H1 (cell line): ENCODE measurements at regions not wholly inside any gene's neighbourhood (a gene's known extent, or its start where the extent isn't known, plus 50 kb on each side); places are given as distances from the start of the nearest gene placed in this dataset.

Source experiments
- CTCF ChIA-PET: fragments of 300-600 bp; sonication (Branson Sonifier 250); formaldehyde crosslinking; loops from one replicate; lab custom pipeline; 2021; ENCODE audit not compliant: partially characterized antibody; lab: Charles Lee
- POLR2A ChIA-PET: fragments of 300-600 bp; sonication (Branson Sonifier 250); formaldehyde crosslinking; loops from one replicate; lab custom pipeline; 2021; ENCODE audit warnings: inconsistent platforms; ENCODE audit not compliant: partially characterized antibody; lab: Charles Lee
- DNase-seq, 2 experiments: peaks; one replicate each; pipeline versions ENCODE4 v3.0.0 to v3.0.0-alpha.2; 2010 to 2022; ENCODE audit warnings: low spot score in 2 of 2, low read depth in 1 of 2, mixed read lengths in 1 of 2
- FAIRE-seq: peaks from 2 replicates; lab custom pipeline; 2011; peaks lifted over from hg19 to GRCh38; lab: Jason Lieb, UNC
- H2AFZ ChIP-seq: 2 replicates; pipeline ENCODE4 v1.8.1; 2012; ENCODE audit warnings: low read length, inconsistent platforms
- H2AK5ac ChIP-seq: 2 replicates; pipeline ENCODE4 v1.6.1; 2013; ENCODE audit warnings: low read depth, low read length
- H2BK120ac ChIP-seq: replicated peaks from 2 replicates; pipeline ENCODE3; 2013; ENCODE audit warnings: low read depth, low read length, inconsistent platforms
- H2BK12ac ChIP-seq: 2 replicates; pipeline ENCODE4 v1.6.1; 2013; ENCODE audit warnings: low read depth, low read length
- H2BK15ac ChIP-seq: 2 replicates; pipeline ENCODE4 v1.6.1; 2013; ENCODE audit warnings: low read length
- H2BK20ac ChIP-seq: 2 replicates; pipeline ENCODE4 v1.6.1; 2013; ENCODE audit warnings: low read length
- H2BK5ac ChIP-seq: 2 replicates; pipeline ENCODE4 v1.6.1; 2013; ENCODE audit warnings: low read depth, low read length
- H3K14ac ChIP-seq: 2 replicates; pipeline ENCODE4 v1.6.1; 2013; ENCODE audit warnings: inconsistent platforms; ENCODE audit not compliant: insufficient read length
- H3K18ac ChIP-seq: 2 replicates; pipeline ENCODE4 v1.6.1; 2013; ENCODE audit warnings: low read length; ENCODE audit errors: extremely low read depth
- H3K23ac ChIP-seq: 2 replicates; pipeline ENCODE4 v1.6.1; 2013; ENCODE audit warnings: inconsistent platforms; ENCODE audit not compliant: insufficient read length
- H3K23me2 ChIP-seq: 2 replicates; pipeline ENCODE4 v1.6.1; 2013; ENCODE audit warnings: low read depth, low read length
- H3K27ac ChIP-seq: 2 replicates; pipeline ENCODE4 v1.6.1; 2011; ENCODE audit warnings: low read depth, low read length, inconsistent platforms
- H3K27me3 ChIP-seq, 4 experiments: replicated peaks in 1 of 4; 1 replicate in 1 of 4; 2 replicates in 3 of 4; pipeline versions ENCODE4 v1.6.1 to v1.8.1; 2011 to 2013; ENCODE audit warnings: low read length in 3 of 4, mild to moderate bottlenecking in 3 of 4, inconsistent platforms in 2 of 4, mixed read lengths in 2 of 4, moderate library complexity in 1 of 4; ENCODE audit not compliant: control insufficient read depth in 3 of 4, insufficient read depth in 3 of 4; ENCODE audit errors: extremely low read depth in 1 of 4
- H3K36me3 ChIP-seq, 4 experiments: 2 replicates each; pipeline versions ENCODE4 v1.6.1 to v1.8.1; 2011 to 2013; ENCODE audit warnings: mild to moderate bottlenecking in 4 of 4, low read length in 3 of 4, moderate library complexity in 2 of 4, control low read depth in 1 of 4, inconsistent platforms in 1 of 4; ENCODE audit not compliant: insufficient read depth in 4 of 4, control insufficient read depth in 2 of 4
- H3K4ac ChIP-seq: replicated peaks from 2 replicates; pipeline ENCODE3; 2013; ENCODE audit warnings: low read length, low read depth, mixed read lengths, inconsistent platforms; ENCODE audit not compliant: insufficient read length
- H3K4me1 ChIP-seq, 4 experiments: replicated peaks in 1 of 4; 1 replicate in 1 of 4; 2 replicates in 3 of 4; pipeline versions ENCODE4 v1.6.1 to v1.8.1; 2011 to 2013; ENCODE audit warnings: low read length in 3 of 4, inconsistent platforms in 2 of 4, mixed read lengths in 1 of 4; ENCODE audit not compliant: insufficient read depth in 4 of 4, control insufficient read depth in 3 of 4
- H3K4me2 ChIP-seq, 2 experiments: 2 replicates each; pipeline versions ENCODE4 v1.6.1 to v1.8.1; 2011 to 2013; ENCODE audit warnings: low read depth in 2 of 2, low read length in 2 of 2, control low read depth in 1 of 2, inconsistent platforms in 1 of 2, mild to moderate bottlenecking in 1 of 2; ENCODE audit not compliant: insufficient read depth in 1 of 2
- H3K4me3 ChIP-seq, 4 experiments: fragments of 200-600, 300-600 bp in 1 of 4; sonication (generic), shearing (Covaris generic), sonication (Bioruptor Twin) in 1 of 4; 2 replicates each; pipeline versions ENCODE4 v1.5.1 to v1.8.1; 2011 to 2016; ENCODE audit warnings: low read length in 4 of 4, low read depth in 3 of 4, control low read depth in 2 of 4, inconsistent platforms in 2 of 4, mild to moderate bottlenecking in 2 of 4, mixed read lengths in 1 of 4, moderate library complexity in 1 of 4; ENCODE audit not compliant: insufficient read depth in 2 of 4; ENCODE audit errors: extremely low read depth in 1 of 4
- H3K56ac ChIP-seq: replicated peaks from 2 replicates; pipeline ENCODE3; 2013; ENCODE audit warnings: low read depth, mild to moderate bottlenecking, mixed read lengths, low read length, inconsistent platforms; ENCODE audit not compliant: insufficient read length
- H3K79me1 ChIP-seq: 2 replicates; pipeline ENCODE4 v1.6.1; 2013; ENCODE audit warnings: low read depth, low read length, control low read depth
- H3K79me2 ChIP-seq, 2 experiments: 2 replicates each; pipeline versions ENCODE4 v1.6.1 to v1.8.1; 2012 to 2013; ENCODE audit warnings: low read length in 2 of 2, mild to moderate bottlenecking in 2 of 2, inconsistent platforms in 1 of 2; ENCODE audit not compliant: insufficient read depth in 2 of 2, control insufficient read depth in 1 of 2
- H3K9ac ChIP-seq, 4 experiments: replicated peaks in 1 of 4; 1 replicate in 1 of 4; 2 replicates in 3 of 4; pipeline versions ENCODE4 v1.6.1 to v1.8.1; 2011 to 2013; ENCODE audit warnings: low read depth in 3 of 4, low read length in 3 of 4, control low read depth in 2 of 4, mild to moderate bottlenecking in 2 of 4, moderate library complexity in 2 of 4, inconsistent platforms in 1 of 4; ENCODE audit errors: extremely low read depth in 1 of 4
- H3K9me3 ChIP-seq, 2 experiments: 2 replicates each; pipeline versions ENCODE4 v1.6.1 to v1.8.1; 2012 to 2013; ENCODE audit warnings: mild to moderate bottlenecking in 2 of 2, moderate library complexity in 2 of 2, control low read depth in 1 of 2, inconsistent platforms in 1 of 2, low read depth in 1 of 2, low read length in 1 of 2, mixed read lengths in 1 of 2; ENCODE audit not compliant: insufficient read depth in 2 of 2
- H4K20me1 ChIP-seq, 2 experiments: replicated peaks in 1 of 2; 2 replicates each; pipeline versions ENCODE3 to v1.8.1; 2011 to 2013; ENCODE audit warnings: inconsistent platforms in 2 of 2, low read length in 2 of 2, mild to moderate bottlenecking in 1 of 2; ENCODE audit not compliant: insufficient read depth in 2 of 2, control insufficient read depth in 1 of 2
- H4K5ac ChIP-seq: 2 replicates; pipeline ENCODE4 v1.6.1; 2013; ENCODE audit warnings: low read length, low read depth, mixed read lengths, inconsistent platforms; ENCODE audit not compliant: insufficient read length
- H4K8ac ChIP-seq: 2 replicates; pipeline ENCODE4 v1.8.0; 2013; ENCODE audit warnings: mild to moderate bottlenecking, moderate library complexity, low read length, inconsistent platforms; ENCODE audit not compliant: insufficient read depth; ENCODE audit errors: extremely low read depth
- H4K91ac ChIP-seq: replicated peaks from 2 replicates; pipeline ENCODE3; 2013; ENCODE audit warnings: low read length, mixed read lengths, inconsistent platforms; ENCODE audit not compliant: insufficient read length
- BCL11A ChIP-seq, 2 experiments: IDR thresholded peaks; one replicate each; pipeline ENCODE4 v1.6.1; 2011; ENCODE audit warnings: low read depth in 2 of 2, low read length in 2 of 2, mild to moderate bottlenecking in 2 of 2
- BRCA1 ChIP-seq: IDR thresholded peaks from 2 replicates; pipeline ENCODE4 v1.6.1; 2012; ENCODE audit warnings: low read depth, low read length, improper control_type of control experiment
- CREB1 ChIP-seq: IDR thresholded peaks from 2 replicates; pipeline ENCODE4 v1.6.1; 2012; ENCODE audit warnings: inconsistent platforms
- E2F6 ChIP-seq: IDR thresholded peaks from 2 replicates; pipeline ENCODE4 v1.6.1; 2012; ENCODE audit warnings: inconsistent platforms
- EZH2 ChIP-seq: fragments of 200-600 bp; sonication (generic); IDR thresholded peaks from 2 replicates; pipeline ENCODE4 v1.7.1; 2012; ENCODE audit warnings: low read depth, mild to moderate bottlenecking, moderate library complexity, low read length, inconsistent platforms; ENCODE audit not compliant: severe bottlenecking
- JUND ChIP-seq: IDR thresholded peaks from 2 replicates; pipeline ENCODE4 v1.6.1; 2011; ENCODE audit warnings: mild to moderate bottlenecking, improper control_type of control experiment, low read length
- KDM4A ChIP-seq: IDR thresholded peaks from one replicate; pipeline ENCODE4 v1.7.1; 2012; ENCODE audit warnings: low read depth, mild to moderate bottlenecking, moderate library complexity, low read length, inconsistent platforms; ENCODE audit not compliant: severe bottlenecking
- MAX ChIP-seq: IDR thresholded peaks from 2 replicates; pipeline ENCODE4 v1.6.1; 2012; ENCODE audit warnings: inconsistent platforms
- NANOG ChIP-seq: IDR thresholded peaks from 2 replicates; pipeline ENCODE4 v1.6.1; 2011; ENCODE audit warnings: low read length, low read depth, mild to moderate bottlenecking, inconsistent platforms; ENCODE audit not compliant: insufficient read depth, poor library complexity, severe bottlenecking
- PHF8 ChIP-seq: fragments of 200-600 bp; sonication (generic); conservative IDR thresholded peaks from 2 replicates; pipeline ENCODE4 v1.7.1; 2012; ENCODE audit warnings: low read depth, mild to moderate bottlenecking, inconsistent platforms, low read length, moderate library complexity
- POLR2AphosphoS5 ChIP-seq: IDR thresholded peaks from 2 replicates; pipeline ENCODE4 v1.6.1; 2011; ENCODE audit warnings: low read depth, low read length
- POU5F1 ChIP-seq: IDR thresholded peaks from 2 replicates; pipeline ENCODE4 v1.6.1; 2011; ENCODE audit warnings: low read depth, mild to moderate bottlenecking, low read length, moderate library complexity
- SUZ12 ChIP-seq: fragments of 200-600 bp; sonication (generic); IDR thresholded peaks from 2 replicates; pipeline ENCODE4 v1.6.1; 2012; ENCODE audit warnings: mild to moderate bottlenecking, inconsistent platforms, low read length, moderate library complexity, mixed read lengths
- TAF7 ChIP-seq: optimal IDR thresholded peaks from 2 replicates; pipeline ENCODE3; 2011; ENCODE audit warnings: low read depth, mild to moderate bottlenecking, inconsistent platforms, low read length, moderate library complexity, borderline replicate concordance
- YY1 ChIP-seq: IDR thresholded peaks from 2 replicates; pipeline ENCODE4 v1.6.1; 2011; ENCODE audit warnings: low read depth, mild to moderate bottlenecking, low read length
- WGBS, 2 experiments: shearing (Covaris generic) in 1 of 2; methylation state at CpG; one replicate each; pipeline versions ENCODE4 v1.1.6 to v1.1.7; 2013 to 2015; ENCODE audit warnings: low lambda C conversion rate in 2 of 2, mixed read lengths in 2 of 2, inconsistent platforms in 1 of 2, low coverage in 1 of 2, missing lambda C conversion rate in 1 of 2; ENCODE audit not compliant: insufficient replicate concordance in 2 of 2, insufficient coverage in 1 of 2, insufficient read length in 1 of 2; ENCODE audit errors: extremely low coverage in 1 of 2, missing lambda C conversion rate in 1 of 2; 5-methylcytosine and 5-hydroxymethylcytosine counted together

- no peak overlapping the region for H2BK15ac ChIP-seq
- POLR2A ChIA-PET, result no interaction called here
- H3K18ac ChIP-seq, result no peak overlapping the region
- no peak overlapping the region for H3K9ac ChIP-seq
- no peak overlapping the region for H4K8ac ChIP-seq
- no peaks in the 10 kb centered on the region for H3K79me1 ChIP-seq
- H3K4me1 ChIP-seq, result peaks cover 0 to 2% (median 0%) of the 10 kb centered on the region in 4 experiments; a peak in 1 of 7 replicates
- H4K5ac ChIP-seq, result no peak overlapping the region
- no peak overlapping the region for H2BK5ac ChIP-seq
- FAIRE-seq (no peak), DNase-seq (no peak)
- no peak overlapping the region for H3K56ac ChIP-seq
- no peak overlapping the region for H3K4me3 ChIP-seq
- H3K4ac ChIP-seq, result no peak overlapping the region
- CTCF ChIA-PET, result interaction anchor here (0.9 to 2.7 kb wide), 2 partner anchors 13 to 223 kb away, joined by 3 to 9 read pairs; no protein-coding TSS in a partner anchor
- H3K79me2 ChIP-seq, result no peaks in the 10 kb centered on the region
- no peak overlapping the region for H2AK5ac ChIP-seq
- no peak overlapping the region for H2BK120ac ChIP-seq
- no peak overlapping the region for H2BK20ac ChIP-seq
- H3K4me2 ChIP-seq, result no peak overlapping the region
- H3K23me2 ChIP-seq, result no peaks in the 10 kb centered on the region
- H3K23ac ChIP-seq, result no peak overlapping the region
- 80% methylated on average over 3 of the region's 3 CpGs; no CpG with 5 or more reads in 1 of the 2 experiments for WGBS, 2 experiments
- H3K36me3 ChIP-seq, result no peaks in the 10 kb centered on the region
- H4K91ac ChIP-seq, result no peak overlapping the region
- no peak overlapping the region for H2AFZ ChIP-seq
- no peak overlapping the region for H2BK12ac ChIP-seq
- H3K14ac ChIP-seq, result no peak overlapping the region
- H3K27ac ChIP-seq, result no peak overlapping the region
- no peaks in the 10 kb centered on the region for H4K20me1 ChIP-seq
- H3K27me3 ChIP-seq, result no peaks in the 10 kb centered on the region
- H3K9me3 ChIP-seq, result no peaks in the 10 kb centered on the region
- no peak for TF ChIP-seq BRCA1
- no peak for TF ChIP-seq CREB1
- TF ChIP-seq POU5F1, result no peak
- no peak for TF ChIP-seq E2F6
- TF ChIP-seq POLR2AphosphoS5, result no peak
- no peak for TF ChIP-seq EZH2
- TF ChIP-seq JUND, result no peak
- TF ChIP-seq SUZ12, result no peak
- TF ChIP-seq BCL11A (IDR thresholded peaks at IDR 0.05; ENCODE audit: low read depth in 2 of 2, low read length in 2 of 2), result no peak
- TF ChIP-seq NANOG, result no peak
- no peak for TF ChIP-seq TAF7
- TF ChIP-seq PHF8, result no peak
- no peak for TF ChIP-seq YY1
- TF ChIP-seq KDM4A, result no peak
- TF ChIP-seq MAX, result no peak
Measured at GRCh38 chr5:60517850-60518249, 182.1 kb downstream of the DEPDC1B start.
